HTR-8/SVneo (cell line): ENCODE measurements at regions not wholly inside any gene's neighbourhood (a gene's known extent, or its start where the extent isn't known, plus 50 kb on each side); places are given as distances from the start of the nearest gene placed in this dataset.

Source experiments
- DNase-seq: peaks from one replicate; pipeline ENCODE4 v3.0.0; 2011; ENCODE audit warnings: low spot score, mixed read lengths; ENCODE audit not compliant: insufficient read length
- FAIRE-seq: peaks from 2 replicates; lab custom pipeline; 2011; peaks lifted over from hg19 to GRCh38; lab: Jason Lieb, UNC

DNA sequence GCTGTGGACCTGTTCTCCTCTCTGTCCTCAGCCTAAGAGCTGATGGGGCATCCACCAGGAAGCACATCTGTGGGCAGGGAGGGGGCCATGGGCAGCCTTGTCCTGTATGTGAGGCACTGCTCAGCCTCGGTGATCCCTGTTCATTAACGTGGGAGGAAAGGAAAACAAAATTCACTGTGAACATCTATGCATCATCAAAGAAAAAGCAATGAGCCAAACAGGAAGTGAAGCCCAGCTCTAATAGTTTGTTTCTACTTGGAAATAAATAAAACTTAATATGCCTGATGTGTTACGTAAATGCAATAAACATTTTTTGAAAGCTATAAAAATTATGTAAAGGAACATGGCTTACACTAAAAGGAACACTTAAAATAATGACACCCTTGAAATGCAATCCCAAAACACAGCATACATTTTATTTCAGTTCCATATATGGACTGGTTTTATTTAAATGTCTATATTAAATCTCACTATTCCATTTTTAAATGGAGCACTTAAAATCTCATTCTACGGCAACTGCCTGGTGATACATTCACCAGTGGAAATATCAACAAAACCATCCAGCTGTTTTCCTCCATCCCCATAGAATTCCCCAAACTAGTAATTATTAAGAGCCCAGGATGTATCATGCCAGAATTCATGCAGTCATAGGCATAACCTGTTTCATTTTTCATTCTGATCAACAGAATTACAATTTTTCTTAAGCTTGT is 78.3 kb downstream of the ZNF280B start:
- no peak for DNase-seq
- FAIRE-seq, result no peak

DNA sequence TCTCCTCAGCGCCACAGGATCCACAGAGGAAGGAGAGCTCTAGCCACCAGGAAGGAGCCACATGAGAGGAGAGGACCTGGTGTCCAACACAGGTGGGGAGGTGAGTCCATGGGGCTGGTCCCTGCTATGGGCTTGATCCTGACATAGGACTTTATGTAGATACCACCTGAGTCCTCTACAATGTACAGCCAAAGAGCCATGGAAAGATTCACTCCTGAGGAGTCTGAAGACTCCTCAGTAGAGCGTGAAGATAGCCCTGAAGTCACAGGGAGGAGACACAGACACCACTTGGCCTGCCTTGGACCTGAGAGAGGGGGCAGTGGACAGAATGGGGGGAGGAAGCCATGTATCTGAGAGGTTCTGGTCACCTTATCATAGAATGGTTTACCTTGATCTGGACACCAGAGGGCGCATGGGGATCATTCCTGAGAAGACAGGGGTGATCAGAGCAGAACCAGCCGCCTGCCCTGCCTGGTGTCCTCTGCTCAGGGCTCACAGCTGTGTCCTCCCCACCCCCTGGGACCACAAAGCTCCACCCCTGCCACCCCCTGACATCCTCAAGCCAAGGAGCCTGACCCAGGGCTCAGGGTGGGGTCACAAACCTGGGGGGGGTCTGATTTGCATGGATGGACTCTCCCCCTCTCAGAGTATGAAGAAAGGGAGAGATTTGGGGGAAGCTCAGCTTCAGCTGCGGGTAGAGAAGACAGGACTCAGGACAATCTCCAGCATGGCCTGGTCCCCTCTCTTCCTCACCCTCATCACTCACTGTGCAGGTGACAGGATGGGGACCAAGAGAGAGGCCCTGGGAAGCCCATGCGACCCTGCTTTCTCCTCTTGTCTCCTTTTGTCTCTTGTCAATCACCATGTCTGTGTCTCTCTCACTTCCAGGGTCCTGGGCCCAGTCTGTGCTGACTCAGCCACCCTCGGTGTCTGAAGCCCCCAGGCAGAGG is 77.0 kb downstream of the ZNF280B start:
- peak; percentile 44 for DNase-seq
- FAIRE-seq, result no peak

GRCh38 chr22:22432479-22432878 is 76.1 kb downstream of the ZNF280B start:
- no peak for DNase-seq
- FAIRE-seq, result no peak

DNA sequence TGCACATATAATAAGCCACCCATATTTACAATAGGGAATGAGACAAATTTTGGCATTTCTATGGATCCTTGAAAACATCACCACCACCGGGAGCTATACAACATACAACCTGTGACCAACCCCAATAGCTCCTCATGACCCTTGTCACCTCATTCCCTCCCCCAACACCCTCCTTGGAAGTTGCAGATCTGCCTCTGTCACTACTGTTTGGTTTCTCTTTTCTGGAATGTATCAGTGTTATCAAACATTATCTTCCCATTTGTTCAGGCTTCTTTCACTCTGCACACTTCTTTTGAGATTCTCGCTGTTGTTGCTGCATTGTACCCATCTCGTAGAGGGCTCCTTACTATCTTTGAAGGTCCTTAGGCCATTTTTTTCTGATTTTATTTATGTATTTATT is 75.6 kb downstream of the ZNF280B start:
- DNase-seq, result no peak
- FAIRE-seq, result no peak

DNA sequence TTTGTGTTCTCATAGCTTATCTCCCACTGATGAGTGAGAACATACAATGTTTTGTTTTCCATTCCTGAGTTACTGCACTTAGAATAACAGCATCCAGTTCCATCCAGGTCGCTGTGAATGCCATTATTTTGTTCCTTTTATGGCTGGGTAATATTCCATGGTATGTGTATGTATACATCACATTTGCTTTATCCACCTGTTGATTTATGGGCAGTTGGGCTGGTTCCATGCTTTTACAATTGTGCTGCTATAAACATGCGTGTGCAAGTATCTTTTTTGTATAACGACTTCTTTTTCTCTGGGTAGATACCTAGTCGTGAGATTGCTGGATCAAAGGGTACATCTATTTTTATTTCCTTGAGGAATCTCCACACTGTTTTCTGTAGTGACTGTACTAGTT is 74.8 kb downstream of the ZNF280B start:
- no peak for FAIRE-seq
- DNase-seq, result no peak
